HG03139 (cell line): ENCODE measurements at regions not wholly inside any gene's neighbourhood (a gene's known extent, or its start where the extent isn't known, plus 50 kb on each side); places are given as distances from the start of the nearest gene placed in this dataset.

Experiments used
- ATAC-seq: cut with Tn5 transposase; IDR thresholded peaks from one replicate; pipeline ENCODE4 v1.9.1; 2021; ENCODE audit not compliant: unreplicated experiment

DNA sequence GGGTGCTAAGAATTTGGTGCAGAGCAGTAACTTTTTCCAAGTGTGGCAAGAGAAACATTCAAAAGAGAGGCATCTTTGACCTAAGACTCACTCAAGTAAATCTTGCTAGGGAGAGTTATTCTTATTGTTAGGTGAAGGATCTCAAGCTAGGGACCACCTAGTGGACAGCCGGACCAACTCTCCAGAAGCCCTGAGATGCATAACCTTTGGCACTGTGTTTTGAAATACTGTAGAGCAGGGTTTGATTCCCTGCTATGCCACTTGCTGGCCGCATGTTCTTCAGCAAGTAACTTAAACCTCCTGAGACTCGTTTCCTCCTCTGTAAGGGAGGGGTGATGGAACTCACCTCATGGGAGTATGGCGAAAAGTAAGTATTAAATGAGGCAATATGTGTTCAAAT is 336.1 kb upstream of the ADAMTSL1 start:
- no peak for ATAC-seq

DNA sequence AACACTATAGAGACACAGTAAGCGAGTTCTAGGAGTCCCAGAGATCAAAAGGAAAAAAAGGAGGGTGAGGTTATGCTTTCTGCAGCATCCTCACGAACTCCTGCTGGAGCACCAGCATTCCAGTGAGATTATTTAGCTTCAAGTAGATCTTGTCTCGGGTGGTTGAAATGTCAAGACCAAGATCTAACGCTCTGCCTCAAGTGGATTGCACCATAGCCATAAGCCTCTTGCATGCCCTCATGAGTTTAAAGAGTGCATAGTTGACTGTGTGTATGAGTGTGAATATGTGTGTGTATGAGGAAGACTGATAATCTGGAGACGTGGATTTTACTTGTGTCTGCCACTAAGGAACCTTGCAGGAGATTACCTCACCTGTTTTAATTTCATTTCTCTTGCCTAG is 335.3 kb upstream of the ADAMTSL1 start:
- no peak for ATAC-seq

DNA sequence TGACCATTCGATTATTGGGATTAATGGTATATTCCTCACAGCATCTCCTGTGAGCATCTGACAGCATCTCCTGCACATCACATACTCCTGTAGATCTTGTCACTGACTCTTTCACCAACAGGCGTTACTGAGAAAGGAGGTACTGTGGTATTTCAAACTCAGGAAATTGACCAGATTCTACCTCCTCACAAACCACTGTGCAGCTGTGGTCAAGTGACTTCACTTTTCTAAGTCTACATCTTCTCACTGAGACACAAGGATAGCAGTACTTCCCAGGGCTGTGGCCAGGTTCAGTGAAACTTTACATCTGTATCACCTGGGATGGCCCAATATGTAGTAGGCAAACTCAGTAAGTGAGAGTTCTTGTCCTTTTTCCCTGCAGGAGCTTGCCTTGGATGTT is 332.3 kb upstream of the ADAMTSL1 start:
- ATAC-seq, result no peak

DNA sequence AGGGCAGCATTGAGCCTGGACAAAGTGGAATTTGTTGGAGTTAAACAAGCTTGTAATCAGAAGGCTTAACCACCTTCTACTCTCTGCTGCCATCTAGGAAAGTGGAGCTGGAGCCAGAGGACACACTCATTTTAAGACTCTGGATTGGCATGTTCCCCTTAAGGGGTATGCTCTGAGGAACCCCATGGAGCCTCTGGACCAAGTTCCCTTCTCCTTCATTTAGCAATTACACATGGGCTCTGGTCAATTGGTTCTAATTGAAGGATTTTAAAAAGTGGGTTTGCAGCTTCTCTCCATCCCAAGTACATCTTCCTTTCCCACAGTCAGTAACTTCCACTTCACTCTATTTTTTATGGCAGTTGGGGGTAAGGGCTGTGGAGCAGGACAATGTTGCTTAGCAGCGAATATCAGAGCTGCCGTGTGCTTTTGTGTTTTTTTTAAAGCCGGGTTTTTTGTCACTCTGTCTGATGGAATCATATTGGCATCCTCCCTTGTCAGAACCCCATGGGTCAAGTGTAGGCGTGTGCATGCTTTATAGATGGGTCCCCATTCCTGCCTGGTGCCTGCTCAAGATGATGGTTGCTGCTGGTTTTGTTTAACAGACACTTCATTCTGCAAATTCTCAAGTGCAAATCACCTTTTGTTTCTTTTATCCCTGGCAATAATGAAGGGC is 330.7 kb upstream of the ADAMTSL1 start:
- ATAC-seq, result no peak

- no peak for ATAC-seq
These were observed 327.6 kb upstream of the ADAMTSL1 start for GRCh38 chr9:18146329-18146728.

DNA sequence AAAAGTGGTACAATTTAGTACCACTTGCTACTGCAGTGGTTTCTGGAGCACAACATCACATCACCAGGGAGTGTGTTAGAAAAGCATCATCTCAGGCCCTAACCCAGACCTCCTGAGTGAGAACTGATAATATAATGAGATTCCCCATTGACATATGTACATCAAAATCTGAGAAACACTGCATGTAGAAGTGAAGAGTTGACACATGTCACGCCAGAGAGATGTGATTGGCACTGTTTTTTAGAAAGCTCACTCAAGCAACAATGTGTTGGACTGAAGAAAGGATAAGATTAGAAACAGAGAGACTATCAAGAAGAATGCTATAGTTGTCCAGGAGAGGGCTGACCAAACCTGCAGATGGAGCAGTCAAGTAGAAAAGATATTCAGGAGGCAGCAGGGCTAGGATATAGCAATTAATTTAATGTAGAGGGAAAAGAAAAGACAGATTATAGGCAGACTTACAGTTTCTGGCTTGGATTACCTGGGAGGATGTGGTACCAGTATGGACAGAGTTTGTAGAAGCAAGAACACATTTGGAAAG is 324.4 kb upstream of the ADAMTSL1 start:
- ATAC-seq, result no peak

GRCh38 chr9:18154661-18155060 is 319.3 kb upstream of the ADAMTSL1 start:
- no peak for ATAC-seq

DNA sequence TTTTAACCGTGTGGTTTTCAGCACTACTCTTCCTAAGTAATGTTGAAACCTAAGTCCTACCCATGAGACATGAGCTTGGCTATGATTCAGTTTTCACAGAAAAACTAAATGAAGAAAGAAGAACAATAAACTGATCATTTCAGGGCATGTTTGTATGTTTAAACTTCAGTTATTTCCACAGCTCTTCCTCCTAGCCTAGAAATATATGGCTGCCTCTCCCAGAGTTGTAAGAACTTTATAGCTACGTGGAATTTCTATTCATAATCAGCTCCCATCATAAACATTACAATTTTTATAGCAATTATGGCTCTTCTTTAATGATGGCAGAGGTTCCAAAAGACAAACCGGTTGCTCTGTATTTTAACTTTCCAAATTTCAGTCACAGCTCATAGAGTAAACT is 314.7 kb upstream of the ADAMTSL1 start:
- no peak for ATAC-seq

DNA sequence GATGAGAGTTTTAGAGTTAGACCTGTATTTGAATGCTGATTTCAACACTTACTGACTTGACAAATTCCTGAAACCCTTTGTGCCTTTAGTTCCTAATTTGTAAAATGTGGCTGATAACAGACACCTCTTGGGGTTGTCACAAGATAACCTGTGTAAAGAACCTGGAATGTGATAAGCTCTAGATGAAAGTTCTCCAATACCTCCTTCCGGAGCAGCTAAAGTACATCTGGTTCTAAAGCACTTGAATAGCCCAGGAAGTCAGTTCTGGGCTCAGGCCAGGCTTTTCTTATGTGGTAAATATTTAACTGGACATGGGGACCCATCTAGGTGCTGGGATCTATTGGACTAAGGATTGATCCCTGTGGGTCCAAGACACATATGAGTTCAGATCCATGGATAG is 310.8 kb upstream of the ADAMTSL1 start:
- no peak for ATAC-seq

DNA sequence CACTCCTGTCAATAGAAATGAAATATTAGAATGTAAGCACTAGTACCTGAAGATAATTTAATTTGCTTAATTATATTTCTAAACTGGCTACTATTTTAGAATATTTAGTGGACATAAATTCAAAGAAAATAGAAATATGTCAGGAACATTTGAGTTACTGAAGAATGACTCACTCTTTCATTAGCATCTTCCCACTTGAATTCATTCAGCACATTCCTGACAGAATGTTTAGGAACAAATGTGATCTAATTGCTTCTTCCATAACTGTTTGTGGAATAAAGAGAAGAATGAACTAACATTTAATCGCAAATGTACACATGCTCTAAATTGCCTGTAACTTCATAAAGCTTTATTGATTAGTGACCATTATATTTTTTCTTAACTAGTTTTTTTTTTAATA is 306.2 kb upstream of the ADAMTSL1 start:
- ATAC-seq, result no peak

DNA sequence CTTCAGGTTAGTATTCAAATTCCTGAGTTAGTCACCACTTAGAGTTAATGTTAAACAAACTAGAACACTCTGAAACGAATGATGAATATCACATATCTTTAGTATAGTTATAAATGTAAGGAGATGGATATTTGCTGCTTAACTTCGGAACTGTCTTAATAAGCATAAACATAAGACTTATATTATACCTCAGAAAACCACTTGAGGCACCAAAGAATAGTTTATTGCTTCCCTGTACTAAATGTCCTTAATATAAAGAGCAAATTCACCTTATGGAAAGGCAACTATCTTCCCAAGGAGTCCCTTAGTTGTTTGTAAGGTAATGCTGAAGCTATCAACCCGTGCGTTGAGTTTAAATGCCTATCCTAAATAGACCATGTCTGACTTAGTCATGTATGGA is 300.0 kb upstream of the ADAMTSL1 start:
- ATAC-seq, result no peak

- ATAC-seq, result no peak
These were observed 291.3 kb upstream of the ADAMTSL1 start for GRCh38 chr9:18182636-18183035.

- no peak for ATAC-seq
These were observed 290.0 kb upstream of the ADAMTSL1 start for GRCh38 chr9:18183974-18184373.

DNA sequence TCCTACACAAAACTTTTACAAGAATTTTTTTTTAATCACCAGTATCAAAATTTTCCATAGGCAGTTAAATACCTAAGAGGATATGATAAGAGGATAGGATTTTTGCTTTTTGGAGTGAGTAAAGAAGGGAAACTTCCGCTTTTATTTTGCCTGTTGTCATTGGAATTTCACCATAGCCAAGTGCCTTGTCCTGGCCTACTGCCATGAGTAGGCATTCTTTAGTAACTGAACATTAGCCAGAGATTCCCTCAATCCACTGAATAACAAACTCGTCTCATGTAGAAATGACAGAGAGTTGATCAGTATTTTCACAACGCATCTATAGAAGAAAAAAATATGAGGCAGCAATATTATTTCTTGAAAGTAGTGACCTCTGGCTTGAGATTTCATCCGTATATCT is 289.6 kb upstream of the ADAMTSL1 start:
- ATAC-seq, result no peak

DNA sequence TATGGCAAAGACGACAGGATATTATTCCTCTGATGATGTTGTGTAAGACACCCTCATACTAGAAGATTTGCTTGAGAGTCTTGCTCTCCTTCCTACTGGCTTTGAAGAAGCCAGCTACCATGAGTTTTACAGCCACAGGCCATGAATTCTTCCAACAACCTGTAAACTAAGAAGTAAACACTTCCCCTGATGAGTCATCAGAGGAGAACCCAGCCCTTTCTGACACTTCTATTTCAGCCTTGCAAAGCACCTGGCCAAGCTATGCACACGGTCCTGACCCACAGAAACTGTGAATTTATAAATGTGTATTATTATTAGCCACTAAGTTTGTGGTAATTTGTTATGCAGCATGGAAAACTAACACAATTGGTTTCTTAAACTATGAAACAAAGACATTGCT is 288.8 kb upstream of the ADAMTSL1 start:
- no peak for ATAC-seq

DNA sequence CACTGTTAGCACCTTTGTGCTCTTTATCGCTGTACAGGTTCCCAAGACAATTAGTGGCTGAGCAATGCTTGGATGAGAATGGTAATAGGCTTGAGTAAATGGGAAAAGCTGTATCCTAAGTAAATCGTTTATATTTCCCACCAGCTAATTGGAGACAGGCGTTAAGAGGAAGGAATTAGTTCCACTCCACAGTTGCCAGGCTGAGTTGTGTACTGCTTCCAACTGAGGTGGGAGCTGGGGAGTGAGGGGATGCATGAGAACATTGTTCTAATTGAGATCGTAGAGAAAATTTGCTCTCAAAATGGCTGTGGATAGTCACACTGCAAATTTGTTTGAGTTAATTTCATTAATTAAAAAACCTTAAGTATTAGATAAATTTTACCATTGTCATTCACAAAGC is 285.0 kb upstream of the ADAMTSL1 start:
- ATAC-seq, result no peak

- ATAC-seq, result no peak
These were observed 283.9 kb upstream of the ADAMTSL1 start for GRCh38 chr9:18189871-18190670.

DNA sequence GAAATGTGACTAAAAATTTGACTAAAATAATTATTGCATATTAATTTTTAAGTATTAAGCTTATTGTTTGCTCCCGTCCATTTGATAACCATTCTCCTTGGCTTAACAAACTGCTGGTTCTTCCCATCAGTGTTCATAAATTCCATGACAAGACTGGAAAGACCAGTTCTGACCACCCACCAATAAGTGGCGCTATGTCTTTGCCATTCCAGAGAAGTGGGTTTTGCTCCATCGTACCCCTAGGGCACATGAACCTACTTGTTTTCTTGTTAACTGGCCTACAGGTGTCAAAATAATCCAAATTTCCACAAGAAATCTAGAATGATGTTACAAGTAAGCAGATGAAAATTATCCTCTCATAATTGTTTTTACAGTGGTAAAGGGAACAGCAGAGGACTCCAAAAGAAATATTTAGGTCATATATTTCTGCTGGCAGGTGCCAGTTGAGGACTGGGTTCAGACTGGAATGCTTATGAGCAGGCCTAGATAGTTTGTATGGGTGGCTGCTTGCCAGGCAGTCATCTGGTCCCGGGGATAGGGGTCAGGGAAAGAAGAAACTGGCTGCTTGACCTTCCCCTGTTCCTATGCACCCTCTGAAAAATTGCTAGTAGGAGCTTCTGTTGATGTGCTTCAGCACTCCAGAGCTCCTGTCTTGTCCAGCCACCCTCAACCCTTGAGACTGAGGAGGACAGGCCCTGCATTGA is 283.1 kb upstream of the ADAMTSL1 start:
- no peak for ATAC-seq

GRCh38 chr9:18194316-18194715 is 279.6 kb upstream of the ADAMTSL1 start:
- no peak for ATAC-seq

GRCh38 chr9:18195223-18195622 is 278.7 kb upstream of the ADAMTSL1 start:
- ATAC-seq, result no peak

DNA sequence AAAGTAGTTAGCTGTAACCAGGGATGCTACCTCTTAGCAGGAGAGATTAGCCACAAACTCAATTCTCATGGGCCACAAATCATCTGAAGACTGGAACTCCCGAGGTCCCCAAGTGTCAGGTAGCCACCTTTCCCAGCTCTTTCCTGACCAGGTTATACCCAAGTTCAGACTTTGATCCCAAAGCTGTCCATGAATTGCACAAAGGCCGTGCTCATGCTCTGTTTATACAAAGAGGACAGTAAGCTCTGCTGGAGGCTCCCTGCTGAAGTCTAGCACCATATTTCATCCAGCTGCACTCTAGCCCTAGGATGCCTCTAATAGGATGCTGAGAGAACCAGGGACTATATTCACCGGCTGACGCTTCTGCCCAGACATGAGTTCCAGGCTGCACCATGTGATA is 271.0 kb upstream of the ADAMTSL1 start:
- no peak for ATAC-seq

- no peak for ATAC-seq
These were observed 266.2 kb upstream of the ADAMTSL1 start for GRCh38 chr9:18207735-18208134.
